Ectodermal cell (in vitro differentiated cells): ENCODE measurements at regions not wholly inside any gene's neighbourhood (a gene's known extent, or its start where the extent isn't known, plus 50 kb on each side); places are given as distances from the start of the nearest gene placed in this dataset.
A peak's percentile ranks its signal among the peaks of the same experiment; 100 is the strongest.

Source experiments
- H3K27ac ChIP-seq: 2 replicates; pipeline ENCODE4 v1.7.0; 2013; ENCODE audit warnings: mild to moderate bottlenecking, low read depth, low read length; ENCODE audit not compliant: insufficient read depth, poor library complexity, severe bottlenecking
- H3K27me3 ChIP-seq: 2 replicates; pipeline ENCODE4 v1.7.0; 2013; ENCODE audit warnings: mild to moderate bottlenecking, low read length; ENCODE audit not compliant: insufficient read depth, control insufficient read depth, poor library complexity, severe bottlenecking
- H3K36me3 ChIP-seq: one replicate; pipeline ENCODE4 v1.7.0; 2013; ENCODE audit warnings: low read length; ENCODE audit not compliant: control insufficient read depth, insufficient read depth
- H3K4me1 ChIP-seq: one replicate; pipeline ENCODE4 v1.7.0; 2013; ENCODE audit warnings: low read length; ENCODE audit not compliant: control insufficient read depth, insufficient read depth
- H3K4me3 ChIP-seq: 2 replicates; pipeline ENCODE4 v1.7.0; 2013; ENCODE audit warnings: low read depth, low read length, control low read depth; ENCODE audit not compliant: insufficient read depth
- H3K9me3 ChIP-seq: 2 replicates; pipeline ENCODE4 v1.7.0; 2013; ENCODE audit warnings: mild to moderate bottlenecking, low read length, moderate library complexity; ENCODE audit not compliant: control insufficient read depth
- WGBS, 2 experiments: methylation state at CpG; one replicate each; pipeline ENCODE4 v1.1.7; 2013; ENCODE audit warnings: missing lambda C conversion rate in 2 of 2; 5-methylcytosine and 5-hydroxymethylcytosine counted together

GRCh38 chr2:66926594-66927112, 470.5 kb upstream of the ETAA1 start:
- no peaks in the 10 kb centered on the region for H3K36me3 ChIP-seq
- no peak overlapping the region for H3K4me3 ChIP-seq
- H3K27ac ChIP-seq = no peak overlapping the region
- no peaks in the 10 kb centered on the region for H3K9me3 ChIP-seq
- no peaks in the 10 kb centered on the region for H3K4me1 ChIP-seq
- H3K27me3 ChIP-seq = no peaks in the 10 kb centered on the region
- 96 to 97% methylated on average over 6 of the region's 6 CpGs for WGBS, 2 experiments

GRCh38 chr2:66929632-66930338, 467.3 kb upstream of the ETAA1 start:
- H3K27ac ChIP-seq = no peak overlapping the region

GRCh38 chr2:66930339-66931220, 466.6 kb upstream of the ETAA1 start:
- Histone ChIP-seq H3K27me3 (no peaks in the 10 kb centered on the region), H3K9me3 (no peaks in the 10 kb centered on the region), H3K4me3 (no peak overlapping the region), H3K4me1 (no peaks in the 10 kb centered on the region), H3K27ac (no peak overlapping the region), H3K36me3 (no peaks in the 10 kb centered on the region)
- 92 to 97% methylated on average over 2 to 3 of the region's 3 CpGs for WGBS, 2 experiments

More at GRCh38 chr2:66929632-66930338, 467.3 kb upstream of the ETAA1 start:
- no peaks in the 10 kb centered on the region for H3K9me3 ChIP-seq
- H3K27me3 ChIP-seq = no peaks in the 10 kb centered on the region
- H3K4me3 ChIP-seq = no peak overlapping the region
- WGBS, 2 experiments = 91 to 94% methylated on average over 8 of the region's 8 CpGs
- H3K4me1 ChIP-seq = no peaks in the 10 kb centered on the region
- no peaks in the 10 kb centered on the region for H3K36me3 ChIP-seq

- WGBS, 2 experiments = 93 to 94% methylated on average over 1 of the region's 1 CpG
- Histone ChIP-seq H3K9me3 (no peaks in the 10 kb centered on the region), H3K27ac (no peak overlapping the region), H3K4me3 (no peak overlapping the region), H3K27me3 (no peaks in the 10 kb centered on the region), H3K4me1 (no peaks in the 10 kb centered on the region), H3K36me3 (no peaks in the 10 kb centered on the region)
Measured at GRCh38 chr2:66938471-66938967, 458.6 kb upstream of the ETAA1 start.

GRCh38 chr2:66940080-66940479, 457.1 kb upstream of the ETAA1 start:
- H3K27me3 ChIP-seq = no peaks in the 10 kb centered on the region
- no peaks in the 10 kb centered on the region for H3K36me3 ChIP-seq
- H3K4me1 ChIP-seq = no peaks in the 10 kb centered on the region
- no peaks in the 10 kb centered on the region for H3K9me3 ChIP-seq
- H3K27ac ChIP-seq = no peak overlapping the region
- H3K4me3 ChIP-seq = no peak overlapping the region
- whole genome bisulfite sequencing, 2 experiments = 86 to 92% methylated on average over 1 of the region's 1 CpG

GRCh38 chr2:66948234-66948633, 448.9 kb upstream of the ETAA1 start:
- no peak overlapping the region for H3K27ac ChIP-seq
- H3K27me3 ChIP-seq = no peaks in the 10 kb centered on the region
- H3K36me3 ChIP-seq = no peaks in the 10 kb centered on the region
- no peaks in the 10 kb centered on the region for H3K9me3 ChIP-seq
- H3K4me1 ChIP-seq = no peaks in the 10 kb centered on the region
- WGBS, 2 experiments = 94 to 95% methylated on average over 3 of the region's 3 CpGs
- H3K4me3 ChIP-seq = no peak overlapping the region

- no peaks in the 10 kb centered on the region for H3K36me3 ChIP-seq
- H3K27ac ChIP-seq = no peak overlapping the region
- no peaks in the 10 kb centered on the region for H3K9me3 ChIP-seq
- no peaks in the 10 kb centered on the region for H3K4me1 ChIP-seq
- WGBS, 2 experiments = 93 to 97% methylated on average over 2 to 3 of the region's 3 CpGs
- no peaks in the 10 kb centered on the region for H3K27me3 ChIP-seq
- H3K4me3 ChIP-seq = no peak overlapping the region
Measured at GRCh38 chr2:66957198-66957597, 439.9 kb upstream of the ETAA1 start.

GRCh38 chr2:66957677-66958076, 439.5 kb upstream of the ETAA1 start:
- H3K9me3 ChIP-seq = no peaks in the 10 kb centered on the region
- H3K36me3 ChIP-seq = no peaks in the 10 kb centered on the region
- peaks cover 4% of the 10 kb centered on the region for H3K4me1 ChIP-seq
- WGBS, 2 experiments = 93 to 96% methylated on average over 4 of the region's 4 CpGs
- H3K27me3 ChIP-seq = no peaks in the 10 kb centered on the region
- H3K27ac ChIP-seq = no peak overlapping the region
- H3K4me3 ChIP-seq = no peak overlapping the region

GRCh38 chr2:66960161-66960560, 437.0 kb upstream of the ETAA1 start:
- WGBS, 2 experiments = 88 to 93% methylated on average over 7 of the region's 7 CpGs
- Histone ChIP-seq H3K27ac (no peak overlapping the region), H3K4me3 (no peak overlapping the region)

GRCh38 chr2:66962716-66963115, 434.4 kb upstream of the ETAA1 start:
- Histone ChIP-seq H3K9me3 (no peaks in the 10 kb centered on the region), H3K27ac (peak overlapping the region; percentile 32), H3K27me3 (no peaks in the 10 kb centered on the region), H3K4me3 (no peak overlapping the region), H3K4me1 (peaks cover 11% of the 10 kb centered on the region), H3K36me3 (no peaks in the 10 kb centered on the region)
- WGBS, 2 experiments = 44 to 50% methylated on average over 2 to 3 of the region's 3 CpGs

More at GRCh38 chr2:66960161-66960560, 437.0 kb upstream of the ETAA1 start:
- H3K27me3 ChIP-seq = no peaks in the 10 kb centered on the region
- peaks cover 11% of the 10 kb centered on the region for H3K4me1 ChIP-seq
- H3K36me3 ChIP-seq = no peaks in the 10 kb centered on the region
- H3K9me3 ChIP-seq = no peaks in the 10 kb centered on the region
